Ectodermal cell (in vitro differentiated cells): ENCODE measurements at regions not wholly inside any gene's neighbourhood (a gene's known extent, or its start where the extent isn't known, plus 50 kb on each side); places are given as distances from the start of the nearest gene placed in this dataset.

Experiments used
- H3K27ac ChIP-seq: 2 replicates; pipeline ENCODE4 v1.7.0; 2013; ENCODE audit warnings: mild to moderate bottlenecking, low read depth, low read length; ENCODE audit not compliant: insufficient read depth, poor library complexity, severe bottlenecking
- H3K27me3 ChIP-seq: 2 replicates; pipeline ENCODE4 v1.7.0; 2013; ENCODE audit warnings: mild to moderate bottlenecking, low read length; ENCODE audit not compliant: insufficient read depth, control insufficient read depth, poor library complexity, severe bottlenecking
- H3K36me3 ChIP-seq: one replicate; pipeline ENCODE4 v1.7.0; 2013; ENCODE audit warnings: low read length; ENCODE audit not compliant: control insufficient read depth, insufficient read depth
- H3K4me1 ChIP-seq: one replicate; pipeline ENCODE4 v1.7.0; 2013; ENCODE audit warnings: low read length; ENCODE audit not compliant: control insufficient read depth, insufficient read depth
- H3K4me3 ChIP-seq: 2 replicates; pipeline ENCODE4 v1.7.0; 2013; ENCODE audit warnings: low read depth, low read length, control low read depth; ENCODE audit not compliant: insufficient read depth
- H3K9me3 ChIP-seq: 2 replicates; pipeline ENCODE4 v1.7.0; 2013; ENCODE audit warnings: mild to moderate bottlenecking, low read length, moderate library complexity; ENCODE audit not compliant: control insufficient read depth
- WGBS, 2 experiments: methylation state at CpG; one replicate each; pipeline ENCODE4 v1.1.7; 2013; ENCODE audit warnings: missing lambda C conversion rate in 2 of 2; 5-methylcytosine and 5-hydroxymethylcytosine counted together

- H3K9me3 ChIP-seq, result no peaks in the 10 kb centered on the region
- H3K4me1 ChIP-seq, result no peaks in the 10 kb centered on the region
- H3K4me3 ChIP-seq, result no peak overlapping the region
- WGBS, 2 experiments, result 93 to 96% methylated on average over 2 of the region's 2 CpGs
- no peaks in the 10 kb centered on the region for H3K36me3 ChIP-seq
- no peak overlapping the region for H3K27ac ChIP-seq
- no peaks in the 10 kb centered on the region for H3K27me3 ChIP-seq
Observed at GRCh38 chr4:67133162-67133561, 412.1 kb downstream of the CENPC start.

- Histone ChIP-seq H3K27ac (no peak overlapping the region), H3K4me1 (no peaks in the 10 kb centered on the region), H3K36me3 (no peaks in the 10 kb centered on the region), H3K4me3 (no peak overlapping the region), H3K9me3 (no peaks in the 10 kb centered on the region), H3K27me3 (no peaks in the 10 kb centered on the region)
Observed at GRCh38 chr4:67131224-67131623, 414.1 kb downstream of the CENPC start.

DNA sequence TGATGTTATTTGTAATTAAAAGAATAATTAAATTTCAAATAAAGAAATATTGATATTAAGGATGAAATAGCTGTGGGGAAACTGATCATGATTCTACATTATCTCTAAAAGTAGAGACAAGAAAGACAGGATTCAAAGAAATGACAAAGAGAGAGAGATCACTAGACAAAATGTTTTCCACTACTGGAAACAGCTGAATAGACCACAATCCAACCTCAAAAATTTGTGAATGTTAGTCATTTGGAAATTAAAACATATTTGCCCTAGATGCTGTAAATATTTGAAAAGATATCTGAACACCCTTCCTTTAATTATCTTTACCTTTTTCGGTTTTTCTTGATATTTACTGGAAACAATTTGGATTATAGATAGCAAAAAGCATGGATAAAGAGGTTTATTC is 414.9 kb downstream of the CENPC start:
- 83% methylated on average over 1 of the region's 1 CpG; no CpG with 5 or more reads in 1 of the 2 experiments for WGBS, 2 experiments
- Histone ChIP-seq H3K9me3 (no peaks in the 10 kb centered on the region), H3K36me3 (no peaks in the 10 kb centered on the region), H3K27ac (no peak overlapping the region), H3K4me1 (no peaks in the 10 kb centered on the region), H3K27me3 (no peaks in the 10 kb centered on the region), H3K4me3 (no peak overlapping the region)

- H3K27ac ChIP-seq, result no peak overlapping the region
- no peaks in the 10 kb centered on the region for H3K9me3 ChIP-seq
- H3K27me3 ChIP-seq, result no peaks in the 10 kb centered on the region
- H3K4me1 ChIP-seq, result no peaks in the 10 kb centered on the region
- WGBS, 2 experiments, result 96 to 98% methylated on average over 3 to 4 of the region's 4 CpGs
- no peak overlapping the region for H3K4me3 ChIP-seq
- H3K36me3 ChIP-seq, result no peaks in the 10 kb centered on the region
Observed at GRCh38 chr4:67126570-67126969, 418.7 kb downstream of the CENPC start.

DNA sequence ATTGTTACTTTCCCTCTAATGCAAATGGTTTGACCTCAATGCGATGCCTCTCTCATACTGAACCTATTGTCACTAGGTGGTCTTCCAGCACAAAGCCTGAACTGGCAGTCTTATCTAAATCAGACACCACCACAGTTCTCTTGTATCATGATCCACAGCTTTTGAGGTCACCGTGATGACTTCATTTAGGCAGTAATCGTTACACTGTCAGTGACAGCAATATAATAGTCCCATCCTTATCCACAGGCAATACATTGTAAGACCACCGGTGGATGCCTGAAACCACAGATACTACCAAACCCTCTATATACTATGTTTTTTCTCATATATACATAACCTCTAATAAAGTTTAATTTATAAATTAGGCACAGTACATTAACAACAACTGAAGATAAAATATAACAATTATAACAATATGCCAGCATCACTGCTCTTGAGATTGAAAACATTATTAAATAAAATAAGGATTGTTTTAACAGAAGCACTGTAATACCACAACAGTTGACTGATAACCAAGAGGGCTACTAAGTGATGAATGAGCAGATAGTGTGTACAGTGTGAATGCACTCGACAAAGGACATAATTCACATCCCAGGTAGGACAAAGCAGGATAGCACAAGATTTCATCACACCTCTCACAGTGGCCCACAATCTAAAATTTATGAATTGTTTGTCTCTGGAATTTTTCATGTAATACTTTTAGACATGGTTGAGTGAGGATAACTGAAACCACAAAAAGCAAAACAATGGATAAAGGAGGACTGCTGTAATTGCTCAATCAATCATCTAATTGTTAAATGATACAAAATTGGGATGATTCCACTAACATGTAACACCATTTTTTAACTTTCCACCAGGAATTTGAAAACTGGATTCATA is 419.4 kb downstream of the CENPC start:
- no peak overlapping the region for H3K4me3 ChIP-seq
- H3K4me1 ChIP-seq, result no peaks in the 10 kb centered on the region
- H3K27ac ChIP-seq, result no peak overlapping the region
- H3K27me3 ChIP-seq, result no peaks in the 10 kb centered on the region
- WGBS, 2 experiments, result 83 to 88% methylated on average over 5 of the region's 5 CpGs
- H3K36me3 ChIP-seq, result no peaks in the 10 kb centered on the region
- no peaks in the 10 kb centered on the region for H3K9me3 ChIP-seq

- WGBS, 2 experiments, result 90 to 92% methylated on average over 2 to 3 of the region's 4 CpGs
Observed at GRCh38 chr4:67124716-67125115, 420.6 kb downstream of the CENPC start.

GRCh38 chr4:67122029-67122428 is 423.3 kb downstream of the CENPC start:
- no peak overlapping the region for H3K27ac ChIP-seq
- WGBS, 2 experiments, result 29 to 46% methylated on average over 2 of the region's 3 CpGs
- no peaks in the 10 kb centered on the region for H3K27me3 ChIP-seq
- H3K36me3 ChIP-seq, result no peaks in the 10 kb centered on the region
- no peaks in the 10 kb centered on the region for H3K4me1 ChIP-seq
- no peaks in the 10 kb centered on the region for H3K9me3 ChIP-seq
- no peak overlapping the region for H3K4me3 ChIP-seq

More at GRCh38 chr4:67124716-67125115, 420.6 kb downstream of the CENPC start:
- Histone ChIP-seq H3K27me3 (no peaks in the 10 kb centered on the region), H3K4me3 (no peak overlapping the region), H3K27ac (no peak overlapping the region), H3K9me3 (no peaks in the 10 kb centered on the region), H3K36me3 (no peaks in the 10 kb centered on the region), H3K4me1 (no peaks in the 10 kb centered on the region)

DNA sequence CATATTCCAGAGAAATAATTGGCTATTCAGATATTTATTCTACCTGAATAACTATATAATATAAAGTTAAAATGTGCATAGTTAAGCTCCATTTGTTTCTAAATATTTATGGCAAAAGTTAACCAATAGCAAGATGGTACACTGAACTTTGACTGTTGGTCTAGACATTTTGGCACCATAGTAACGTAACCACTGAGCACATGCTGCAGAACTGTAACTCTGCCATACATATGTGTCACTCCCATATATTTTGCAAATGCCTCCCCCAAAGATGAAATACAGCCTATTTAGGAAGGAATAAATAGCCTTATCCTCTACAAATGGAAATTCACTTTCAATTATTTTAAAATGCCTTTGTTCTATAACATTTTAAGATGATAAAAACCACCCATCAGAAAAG is 424.9 kb downstream of the CENPC start:
- 88 to 94% methylated on average over 1 of the region's 1 CpG for WGBS, 2 experiments
- H3K27ac ChIP-seq, result no peak overlapping the region
- H3K36me3 ChIP-seq, result no peaks in the 10 kb centered on the region
- no peaks in the 10 kb centered on the region for H3K27me3 ChIP-seq
- H3K9me3 ChIP-seq, result no peaks in the 10 kb centered on the region
- H3K4me3 ChIP-seq, result no peak overlapping the region
- no peaks in the 10 kb centered on the region for H3K4me1 ChIP-seq

- H3K9me3 ChIP-seq, result no peaks in the 10 kb centered on the region
- no peaks in the 10 kb centered on the region for H3K27me3 ChIP-seq
- H3K27ac ChIP-seq, result no peak overlapping the region
- no peaks in the 10 kb centered on the region for H3K4me1 ChIP-seq
- H3K4me3 ChIP-seq, result no peak overlapping the region
- H3K36me3 ChIP-seq, result no peaks in the 10 kb centered on the region
Observed at GRCh38 chr4:67109276-67109675, 436.0 kb downstream of the CENPC start.

DNA sequence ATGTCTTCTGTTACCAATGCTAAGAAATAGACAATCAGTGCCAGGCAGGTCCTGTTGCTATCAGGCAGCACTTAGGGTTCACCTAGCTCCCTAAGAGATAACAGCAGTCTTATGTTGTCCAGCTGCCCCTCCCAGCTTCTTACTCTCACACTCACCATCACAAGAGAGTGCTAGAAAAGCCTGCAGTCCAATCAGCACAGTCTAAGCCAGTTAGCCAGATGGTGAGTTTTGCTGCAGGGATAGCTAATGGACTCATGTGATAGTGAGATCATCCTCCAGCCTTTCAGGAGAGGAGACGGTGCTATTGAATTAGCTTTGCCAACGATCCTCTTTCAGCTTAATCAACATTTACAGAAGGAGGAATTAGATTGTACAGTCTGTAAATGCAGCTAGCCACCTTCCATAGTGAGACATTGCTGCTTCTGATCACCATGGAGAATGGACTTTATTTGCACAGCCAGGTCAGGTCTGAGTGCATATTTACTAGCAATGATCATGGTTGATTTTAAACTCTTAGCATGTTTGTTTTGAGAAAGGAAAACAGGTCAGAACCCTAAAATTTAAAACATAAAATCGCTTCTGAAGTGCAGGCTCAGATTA is 438.3 kb downstream of the CENPC start:
- Histone ChIP-seq H3K4me3 (no peak overlapping the region), H3K4me1 (no peaks in the 10 kb centered on the region), H3K36me3 (no peaks in the 10 kb centered on the region), H3K27ac (no peak overlapping the region), H3K27me3 (no peaks in the 10 kb centered on the region), H3K9me3 (no peaks in the 10 kb centered on the region)
- 89% methylated on average over 3 of the region's 3 CpGs for WGBS, 2 experiments
